Gastrocnemius medialis (tissue), 4 donors: ENCODE measurements at regions not wholly inside any gene's neighbourhood (a gene's known extent, or its start where the extent isn't known, plus 50 kb on each side); places are given as distances from the start of the nearest gene placed in this dataset.

Source experiments
- ATAC-seq, 2 donors: fragments of 150-250 bp; one replicate each; pipeline ENCODE4 v1.9.1; 2016
- DNase-seq, 2 donors: peaks; one replicate each; pipeline ENCODE4 v3.0.0-alpha.2; 2019
- H3K27ac ChIP-seq, 4 donors: fragments of 200-600 bp; sonication (generic); 1 replicate in 1 of 4; 2 replicates in 3 of 4; pipeline ENCODE4 v1.5.1; 2016 to 2018; ENCODE audit warnings: mild to moderate bottlenecking in 2 of 4, moderate library complexity in 1 of 4
- H3K27me3 ChIP-seq, 3 donors: fragments of 200-600 bp; sonication (generic) in 2 of 3; 1 replicate in 1 of 3; 2 replicates in 2 of 3; pipeline versions ENCODE4 v1.5.1 to v1.6.0; 2016 to 2019; ENCODE audit warnings: mild to moderate bottlenecking in 1 of 3, moderate library complexity in 1 of 3
- H3K36me3 ChIP-seq, 2 donors: fragments of 200-600 bp; sonication (generic) in 1 of 2; one replicate each; pipeline ENCODE4 v1.5.1; 2017 to 2018
- H3K4me1 ChIP-seq, 2 donors: fragments of 200-600 bp; sonication (generic) in 1 of 2; one replicate each; pipeline ENCODE4 v1.5.1; 2016 to 2017; ENCODE audit warnings: mild to moderate bottlenecking in 2 of 2
- H3K4me3 ChIP-seq, 4 donors: fragments of 200-600 bp; sonication (generic) in 3 of 4; 1 replicate in 1 of 4; 2 replicates in 3 of 4; pipeline ENCODE4 v1.5.1; 2016 to 2019; ENCODE audit warnings: mild to moderate bottlenecking in 2 of 4
- H3K9me3 ChIP-seq, 3 donors: fragments of 200-600 bp; sonication (generic) in 2 of 3; 1 replicate in 1 of 3; 2 replicates in 2 of 3; pipeline ENCODE4 v1.5.1; 2016 to 2019
- POLR2A ChIP-seq, 2 donors: fragments of 450-650 bp; IDR thresholded peaks; one replicate each; pipeline ENCODE4 v1.6.1; 2017; ENCODE audit warnings: antibody characterized with exemption in 2 of 2, mild to moderate bottlenecking in 2 of 2, moderate library complexity in 2 of 2
- in situ Hi-C, 4 donors: fragments of 200-750 bp; cut with MboI; loops; one replicate each; pipeline versions ENCODE4 v1.15.0 to v1.8.0; 2017; ENCODE audit warnings: low sequenced_read_pairs in 4 of 4
- intact Hi-C: fragments of 100-400 bp; cut with DNase I; formaldehyde crosslinking; loops from one replicate; pipeline ENCODE4 v1.15.1; 2023; ENCODE audit warnings: low total_unique reads
- TF ChIP-seq, protein P1 (sequence below), 5 experiments: fragments of 450-650 bp in 3 of 5; fragments of 200-600 bp in 2 of 5; sonication (generic) in 2 of 5; IDR thresholded peaks in 4 of 5; conservative IDR thresholded peaks in 1 of 5; 1 replicate in 4 of 5; 2 replicates in 1 of 5; pipeline ENCODE4 v1.5.1; 2016 to 2019; ENCODE audit warnings: antibody characterized with exemption in 5 of 5, mild to moderate bottlenecking in 3 of 5, moderate library complexity in 3 of 5

DNA sequence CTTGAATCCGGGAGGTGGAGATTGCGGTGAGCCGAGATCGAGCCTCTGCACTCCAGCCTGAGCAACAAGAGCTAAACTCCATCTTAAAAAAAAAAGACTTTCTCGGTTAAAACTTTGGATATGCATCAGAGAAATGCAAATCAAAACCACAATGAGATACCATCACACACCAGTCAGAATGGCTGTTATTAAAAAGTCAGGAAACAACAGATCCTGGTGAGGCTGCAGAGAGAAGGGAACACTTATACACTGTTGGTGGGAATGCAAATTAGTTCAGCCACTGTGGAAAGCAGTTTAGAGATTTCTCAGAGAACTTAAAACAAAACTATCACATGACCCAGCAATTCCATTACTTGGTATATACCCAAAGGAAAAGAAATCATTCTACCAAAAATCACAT lies 619.4 kb upstream of the KIRREL3 start:
- ATAC-seq (no peak), DNase-seq (no peak)
- Histone ChIP-seq H3K4me1 (no peaks in the 10 kb centered on the region), H3K9me3 (no peaks in the 10 kb centered on the region), H3K27ac (no peak overlapping the region), H3K36me3 (no peaks in the 10 kb centered on the region), H3K4me3 (no peak overlapping the region), H3K27me3 (no peaks in the 10 kb centered on the region)
- in situ Hi-C loops (no loop called here), intact Hi-C loops (no loop called here)
- TF ChIP-seq POLR2A (IDR thresholded peaks at IDR 0.05) = no peak
- TF ChIP-seq, protein P1, sequence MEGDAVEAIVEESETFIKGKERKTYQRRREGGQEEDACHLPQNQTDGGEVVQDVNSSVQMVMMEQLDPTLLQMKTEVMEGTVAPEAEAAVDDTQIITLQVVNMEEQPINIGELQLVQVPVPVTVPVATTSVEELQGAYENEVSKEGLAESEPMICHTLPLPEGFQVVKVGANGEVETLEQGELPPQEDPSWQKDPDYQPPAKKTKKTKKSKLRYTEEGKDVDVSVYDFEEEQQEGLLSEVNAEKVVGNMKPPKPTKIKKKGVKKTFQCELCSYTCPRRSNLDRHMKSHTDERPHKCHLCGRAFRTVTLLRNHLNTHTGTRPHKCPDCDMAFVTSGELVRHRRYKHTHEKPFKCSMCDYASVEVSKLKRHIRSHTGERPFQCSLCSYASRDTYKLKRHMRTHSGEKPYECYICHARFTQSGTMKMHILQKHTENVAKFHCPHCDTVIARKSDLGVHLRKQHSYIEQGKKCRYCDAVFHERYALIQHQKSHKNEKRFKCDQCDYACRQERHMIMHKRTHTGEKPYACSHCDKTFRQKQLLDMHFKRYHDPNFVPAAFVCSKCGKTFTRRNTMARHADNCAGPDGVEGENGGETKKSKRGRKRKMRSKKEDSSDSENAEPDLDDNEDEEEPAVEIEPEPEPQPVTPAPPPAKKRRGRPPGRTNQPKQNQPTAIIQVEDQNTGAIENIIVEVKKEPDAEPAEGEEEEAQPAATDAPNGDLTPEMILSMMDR (IDR thresholded peaks at IDR 0.05 in 4 of 5, conservative IDR thresholded peaks at IDR 0.05 in 1 of 5) = no peak

DNA sequence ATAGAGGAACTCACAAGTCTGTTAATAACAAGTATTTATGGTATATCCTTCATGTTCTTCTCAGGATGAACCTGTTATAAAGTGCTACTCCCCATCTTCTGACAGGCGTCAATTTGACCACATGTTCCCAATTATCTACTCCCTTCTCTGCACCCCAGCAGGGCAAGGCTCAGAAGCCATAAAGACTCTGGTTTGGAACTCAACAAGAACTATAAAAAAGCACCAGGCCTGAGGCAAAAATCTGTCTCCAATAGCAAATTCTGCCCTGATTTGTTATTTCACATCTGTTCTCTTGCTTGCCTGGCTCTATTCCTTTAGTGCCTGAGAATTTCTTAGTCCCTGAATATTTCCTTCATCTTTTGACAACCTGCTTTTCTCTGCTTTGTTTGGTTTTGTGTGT lies 618.2 kb upstream of the KIRREL3 start:
- in situ Hi-C loops (no loop called here), intact Hi-C loops (no loop called here)
- no peak for TF ChIP-seq POLR2A (IDR thresholded peaks at IDR 0.05)

DNA sequence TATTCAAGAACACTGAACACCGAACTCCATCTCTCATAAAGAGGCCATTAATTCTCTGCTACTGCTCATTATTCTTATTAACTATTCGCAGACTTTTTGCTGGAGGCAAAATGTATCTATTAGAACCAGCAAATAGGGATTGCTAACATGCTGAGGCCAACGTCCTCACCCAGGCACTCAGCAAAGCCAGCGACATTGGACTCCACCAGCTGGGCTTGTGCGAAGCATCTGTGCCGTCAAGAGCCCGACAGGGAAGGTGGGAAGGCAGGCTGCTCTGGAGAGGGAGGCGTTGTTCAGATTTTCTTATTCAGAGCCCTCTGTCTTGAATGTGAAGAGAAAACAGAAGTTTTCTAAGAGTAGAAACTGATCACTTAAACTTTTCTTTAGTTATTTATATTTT lies 615.6 kb upstream of the KIRREL3 start:
- H3K4me1 ChIP-seq = no peaks in the 10 kb centered on the region
- no peaks in the 10 kb centered on the region for H3K27me3 ChIP-seq
- no peaks in the 10 kb centered on the region for H3K9me3 ChIP-seq
- in situ Hi-C loops (no loop called here), intact Hi-C loops (no loop called here)
- TF ChIP-seq, protein P1 (IDR thresholded peaks at IDR 0.05 in 4 of 5, conservative IDR thresholded peaks at IDR 0.05 in 1 of 5) = no peak
- TF ChIP-seq POLR2A (IDR thresholded peaks at IDR 0.05) = no peak
- H3K36me3 ChIP-seq = no peaks in the 10 kb centered on the region
- no peak for DNase-seq
- H3K27ac ChIP-seq = no peak overlapping the region
- ATAC-seq = no peak
- no peak overlapping the region for H3K4me3 ChIP-seq

More for the DNA sequence above, 618.2 kb upstream of the KIRREL3 start:
- no peaks in the 10 kb centered on the region for H3K27me3 ChIP-seq
- no peak overlapping the region for H3K4me3 ChIP-seq
- DNase-seq (no peak), ATAC-seq (no peak)
- no peak overlapping the region for H3K27ac ChIP-seq
- H3K9me3 ChIP-seq = no peaks in the 10 kb centered on the region
- H3K4me1 ChIP-seq = no peaks in the 10 kb centered on the region
- H3K36me3 ChIP-seq = no peaks in the 10 kb centered on the region

DNA sequence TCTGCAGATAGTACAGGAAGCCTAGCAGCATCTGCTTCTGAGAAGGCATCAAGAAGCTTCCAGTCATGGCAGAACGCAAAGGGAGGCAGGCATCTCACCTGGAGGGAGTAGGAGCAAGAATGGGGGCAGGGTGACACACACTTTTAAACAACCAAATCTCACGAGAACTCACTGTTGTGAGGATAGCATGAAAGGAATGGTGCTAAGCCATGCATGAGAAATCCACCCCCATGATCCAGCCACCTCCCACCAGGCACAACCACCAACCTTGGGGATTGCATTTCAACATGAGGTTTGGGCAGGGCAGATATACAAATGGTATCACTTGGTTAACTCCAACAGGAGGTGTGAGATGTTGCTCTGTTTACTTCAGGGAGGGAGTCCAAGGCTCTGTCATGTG lies 612.0 kb upstream of the KIRREL3 start:
- Histone ChIP-seq H3K4me1 (no peaks in the 10 kb centered on the region), H3K9me3 (no peaks in the 10 kb centered on the region), H3K27ac (no peak overlapping the region), H3K4me3 (no peak overlapping the region), H3K27me3 (no peaks in the 10 kb centered on the region), H3K36me3 (no peaks in the 10 kb centered on the region)
- no peak for ATAC-seq
- in situ Hi-C loops = no loop called here
- intact Hi-C loops = no loop called here
- TF ChIP-seq, protein P1 (IDR thresholded peaks at IDR 0.05 in 4 of 5, conservative IDR thresholded peaks at IDR 0.05 in 1 of 5) = no peak
- TF ChIP-seq POLR2A (IDR thresholded peaks at IDR 0.05) = no peak
- DNase-seq = no peak

DNA sequence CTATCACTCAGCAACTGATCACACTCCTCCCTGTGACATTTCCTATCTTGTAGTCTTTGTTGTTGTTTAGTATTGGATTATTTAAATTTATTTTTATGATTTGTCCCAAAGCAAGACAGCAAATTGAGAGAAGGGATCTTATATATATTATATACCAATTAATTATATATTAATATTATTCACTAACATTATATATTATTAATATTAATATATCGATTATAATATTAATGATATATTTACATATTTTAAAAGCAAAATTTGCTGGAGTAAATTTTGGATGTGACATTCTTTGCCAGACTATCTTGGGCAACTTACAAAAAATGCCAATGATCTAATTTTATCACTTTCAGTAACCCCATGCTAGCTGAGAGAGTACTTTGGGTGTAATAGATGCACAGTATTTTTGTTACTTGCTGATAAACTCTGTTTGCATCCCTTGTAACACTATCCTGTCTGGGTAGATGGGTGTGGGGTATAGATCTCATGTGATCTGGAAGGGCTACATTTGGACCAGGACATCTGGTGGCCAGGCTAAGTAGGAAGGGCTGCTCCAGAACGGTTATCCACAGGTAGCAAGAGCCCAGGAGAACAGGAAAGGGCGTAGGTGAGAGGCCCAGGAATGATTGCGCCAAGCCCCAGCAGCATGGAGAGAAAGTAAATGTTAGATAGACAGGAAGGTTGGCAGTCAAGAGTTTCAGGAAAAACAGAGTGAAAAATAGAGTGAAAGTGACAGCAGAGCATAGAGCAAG lies 608.6 kb upstream of the KIRREL3 start:
- intact Hi-C loops = no loop called here
- no peaks in the 10 kb centered on the region for H3K9me3 ChIP-seq
- H3K4me3 ChIP-seq = no peak overlapping the region
- H3K27me3 ChIP-seq = no peaks in the 10 kb centered on the region
- in situ Hi-C loops = no loop called here
- ATAC-seq (no peak), DNase-seq (no peak)
- no peak overlapping the region for H3K27ac ChIP-seq
- TF ChIP-seq POLR2A (IDR thresholded peaks at IDR 0.05) = no peak
- TF ChIP-seq, protein P1 (IDR thresholded peaks at IDR 0.05 in 4 of 5, conservative IDR thresholded peaks at IDR 0.05 in 1 of 5) = no peak
- H3K36me3 ChIP-seq = no peaks in the 10 kb centered on the region
- no peaks in the 10 kb centered on the region for H3K4me1 ChIP-seq
